ENCODE measurements at regions not wholly inside any gene's neighbourhood (a gene's known extent, or its start where the extent isn't known, plus 50 kb on each side); places are given as distances from the start of the nearest gene placed in this dataset.
"Not testable (repeated sequence)": the region's sequence is repeated elsewhere in the genome, so short reads cannot be mapped to it uniquely, and the experiment has no call there.

DNA sequence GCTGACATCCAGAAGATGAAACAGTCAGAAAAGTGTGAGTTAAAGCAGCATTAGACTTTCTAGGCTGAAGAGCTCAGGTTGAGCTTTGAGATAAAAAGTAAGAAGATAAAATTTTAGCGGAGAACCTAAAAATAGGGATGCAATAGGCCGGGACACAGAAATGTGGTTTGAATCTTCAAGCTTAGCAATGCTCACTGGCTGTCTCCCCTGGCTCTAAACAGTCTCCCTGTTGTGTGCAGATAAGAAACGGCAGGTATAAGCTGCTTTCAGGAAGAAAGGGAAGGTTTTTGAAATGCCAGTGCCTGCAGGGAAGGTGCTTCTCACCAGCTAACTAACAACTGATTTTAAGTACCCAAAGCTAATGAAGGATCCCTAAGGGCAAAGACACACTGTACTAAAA is 718.7 kb upstream of the SGO1 start:
- no peak for DNase-seq

DNA sequence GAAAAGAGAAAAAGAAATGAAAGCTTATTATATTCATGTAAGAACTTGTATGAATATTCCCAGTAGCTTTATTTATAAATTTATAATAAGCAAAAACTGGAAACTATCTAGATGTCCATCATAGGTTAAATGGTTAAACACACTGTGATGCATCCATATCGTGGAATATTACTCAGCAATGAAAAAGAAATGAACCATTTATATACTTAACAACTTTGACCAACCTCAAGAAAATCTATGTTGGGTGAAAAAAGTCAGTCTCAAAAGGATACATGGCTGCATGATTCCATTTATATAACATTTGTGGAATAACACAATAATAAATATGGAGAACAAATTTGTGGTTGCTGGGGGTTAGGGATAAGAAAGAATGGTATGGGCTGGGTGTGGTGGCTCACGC is 713.0 kb upstream of the SGO1 start:
- no peak for DNase-seq

DNA sequence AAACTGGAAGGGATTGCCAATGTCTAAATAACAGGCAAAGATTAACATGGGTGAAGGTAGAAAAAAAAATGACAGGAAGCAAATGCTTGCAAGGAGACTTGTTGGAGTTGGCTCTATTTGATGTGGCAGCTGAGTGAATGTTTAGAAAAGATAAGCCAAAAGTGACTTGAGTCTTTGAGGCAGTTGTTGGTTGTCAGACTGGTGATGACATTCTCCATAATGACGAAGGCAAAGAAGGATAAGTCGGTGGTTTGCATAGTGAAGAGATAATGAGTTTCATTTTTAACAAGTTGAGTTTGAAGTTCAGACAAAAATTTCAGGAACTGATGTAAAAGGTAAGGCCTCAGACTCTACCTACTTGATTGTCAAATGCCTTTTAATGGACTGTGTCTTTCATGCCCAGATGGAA is 704.1 kb upstream of the SGO1 start:
- DNase-seq, result no peak

DNA sequence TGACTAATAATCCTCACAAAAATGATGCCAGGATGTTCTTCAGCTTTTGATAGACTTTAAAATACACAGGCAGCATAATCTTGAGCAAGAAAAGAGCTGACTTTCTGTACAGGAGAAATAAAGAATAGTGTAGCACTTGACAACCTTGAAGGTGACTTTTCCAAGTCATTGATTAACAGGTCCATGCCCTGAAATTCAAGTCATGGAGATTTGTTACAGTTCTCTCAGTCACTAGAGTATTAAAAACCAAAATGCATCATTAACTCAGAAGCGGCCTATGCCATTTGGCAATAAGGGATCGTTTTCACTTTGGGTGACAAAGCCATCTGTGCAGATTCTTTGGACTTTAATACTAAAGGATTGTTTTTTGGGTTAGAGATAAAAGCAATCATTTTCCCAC is 692.7 kb upstream of the SGO1 start:
- no peak for DNase-seq

DNA sequence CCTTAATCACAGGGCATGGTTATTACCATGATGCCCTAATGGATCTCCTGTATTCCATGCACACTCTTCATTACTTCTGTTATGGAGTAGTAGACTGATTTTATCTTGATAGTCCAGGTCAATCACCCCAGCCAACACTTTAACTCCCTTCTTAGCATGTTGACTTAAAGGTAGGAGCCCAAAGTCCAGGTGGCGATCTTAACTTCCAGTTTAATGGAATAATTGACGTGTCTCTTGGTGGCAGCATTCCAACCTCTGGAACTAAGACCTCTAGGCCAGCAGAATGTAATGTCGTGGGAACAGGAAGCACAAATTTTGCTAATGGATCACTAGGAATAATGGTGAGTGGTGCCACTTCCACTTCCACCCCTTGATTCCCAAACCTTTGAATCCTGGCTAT is 687.2 kb upstream of the SGO1 start:
- no peak for DNase-seq

DNA sequence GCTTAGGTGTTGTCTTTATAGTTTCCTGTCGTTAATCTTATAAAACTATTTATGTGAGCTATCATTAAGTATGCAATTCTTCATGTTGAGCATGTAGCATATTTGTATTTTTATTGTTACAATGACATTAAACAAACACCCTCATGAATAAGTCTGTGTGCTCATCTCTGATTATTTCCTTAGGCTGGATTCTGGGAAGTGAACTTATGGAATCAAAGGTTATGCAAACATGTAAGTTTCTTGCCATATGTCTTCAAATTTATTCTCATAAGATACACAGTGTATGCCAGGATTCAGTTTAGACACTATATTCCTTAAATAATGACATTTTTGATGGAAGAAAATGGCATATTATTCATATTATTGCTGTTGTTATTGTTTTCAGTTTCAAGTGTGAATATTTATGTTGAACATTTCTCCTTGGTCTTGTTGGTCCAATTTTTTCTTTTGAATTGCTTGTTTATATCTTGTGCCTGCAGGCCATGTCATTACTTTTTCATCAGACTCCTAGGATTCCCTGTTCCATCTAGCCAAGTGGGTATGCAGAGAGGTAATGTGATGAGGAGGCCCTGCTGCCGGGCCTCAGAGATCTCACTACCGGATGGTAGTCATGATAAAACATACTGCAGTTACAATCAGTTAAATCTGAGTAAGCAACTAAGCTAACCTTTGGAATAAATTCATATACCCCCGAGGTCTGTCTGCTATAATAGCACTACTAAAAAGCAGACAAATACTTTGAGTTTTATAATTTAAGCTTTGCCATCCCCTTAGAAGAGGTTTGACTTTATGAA is 684.3 kb upstream of the SGO1 start:
- DNase-seq, result no peak

DNA sequence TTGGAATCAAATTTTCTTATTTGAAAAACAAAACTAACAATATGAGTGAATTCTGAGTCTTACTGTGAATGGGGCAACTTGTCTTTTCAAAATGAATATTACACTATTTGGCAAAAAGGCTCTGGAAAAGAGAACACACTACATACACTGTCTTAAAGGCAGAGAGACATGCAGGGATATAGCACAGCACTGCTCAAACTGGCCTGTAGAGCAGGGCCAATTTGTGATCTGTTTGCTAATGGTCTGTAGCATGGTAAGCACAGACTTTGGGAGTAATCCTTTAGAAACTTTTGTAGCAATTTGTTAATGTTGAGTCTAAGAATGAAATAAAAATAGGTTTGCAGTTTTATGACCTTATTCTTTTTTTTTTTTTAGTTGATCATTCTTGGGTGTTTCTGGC is 679.8 kb upstream of the SGO1 start:
- no peak for DNase-seq

DNA sequence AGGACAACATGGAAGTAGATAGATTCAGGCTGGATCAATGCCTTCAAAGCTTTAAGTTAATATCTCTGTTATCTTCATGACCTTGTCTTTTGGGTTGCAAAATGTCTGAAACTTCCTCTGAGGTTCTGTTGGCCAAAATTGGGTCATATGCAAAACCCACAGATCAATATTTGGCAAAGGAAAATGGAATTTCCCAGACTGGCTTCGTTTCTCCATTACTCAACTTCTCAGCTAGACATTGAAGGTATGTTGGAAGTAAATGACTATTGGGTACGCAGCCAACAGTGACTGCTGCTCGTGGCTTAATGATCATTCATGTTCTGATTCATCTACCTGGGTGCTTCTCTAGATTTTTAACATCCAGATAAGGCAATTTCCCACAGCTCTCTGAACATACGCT is 675.4 kb upstream of the SGO1 start:
- DNase-seq, result no peak

DNA sequence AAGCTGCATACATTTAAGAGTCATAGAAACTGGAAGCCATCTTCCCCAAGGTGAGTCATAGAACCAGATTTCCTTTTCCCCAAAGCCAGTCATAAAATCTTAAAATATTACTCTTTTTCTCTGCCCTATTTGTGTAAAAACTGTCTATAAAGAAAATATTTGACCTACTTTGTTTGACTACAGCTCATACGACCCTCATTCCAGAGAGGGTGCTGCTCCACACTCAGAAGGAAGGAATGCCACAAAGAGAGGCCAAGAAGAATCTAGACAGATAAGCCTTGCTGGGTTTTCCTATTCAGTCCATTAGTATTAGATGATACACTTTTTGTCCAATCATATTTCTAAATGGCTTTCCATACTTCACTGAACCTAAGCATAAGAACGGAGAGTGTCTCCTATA is 671.6 kb upstream of the SGO1 start:
- DNase-seq, result no peak

DNA sequence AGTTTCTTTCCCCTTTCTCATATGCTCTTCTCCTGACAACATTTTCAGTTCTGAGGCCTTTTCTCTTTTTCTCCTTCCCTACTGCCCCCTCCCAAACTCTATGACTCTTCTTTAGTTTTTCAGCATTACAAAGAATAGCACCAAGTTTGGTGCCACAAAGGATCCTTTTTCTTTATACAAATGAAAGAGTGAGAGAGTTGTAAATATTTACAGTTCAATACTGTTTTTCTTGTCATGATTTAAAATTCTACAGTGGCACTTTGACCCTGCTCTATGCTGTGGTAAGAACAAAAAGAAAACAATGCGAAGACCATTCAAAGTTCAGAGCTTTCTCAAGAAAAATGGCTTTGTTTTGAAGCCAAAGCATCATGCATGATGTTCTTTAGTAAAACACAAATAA is 667.9 kb upstream of the SGO1 start:
- DNase-seq, result no peak

DNA sequence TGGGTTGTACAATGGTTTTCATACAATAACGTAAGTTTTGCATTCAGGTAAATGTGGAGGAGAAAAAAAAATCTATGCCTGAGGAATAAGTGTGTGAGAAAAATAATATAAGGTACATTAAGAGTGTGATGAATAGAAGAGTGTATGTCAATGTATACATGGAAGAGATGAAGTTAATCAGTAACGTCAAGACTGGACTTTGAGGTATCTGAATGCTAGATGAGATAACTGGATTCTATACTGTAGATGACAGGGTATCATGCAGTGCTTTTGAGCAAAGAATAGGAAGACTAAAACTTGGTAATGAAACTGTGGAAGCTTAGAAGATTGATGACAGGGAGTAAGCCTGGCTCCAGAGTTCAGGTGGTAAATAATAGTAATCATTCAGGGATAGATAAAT is 666.7 kb upstream of the SGO1 start:
- no peak for DNase-seq

DNA sequence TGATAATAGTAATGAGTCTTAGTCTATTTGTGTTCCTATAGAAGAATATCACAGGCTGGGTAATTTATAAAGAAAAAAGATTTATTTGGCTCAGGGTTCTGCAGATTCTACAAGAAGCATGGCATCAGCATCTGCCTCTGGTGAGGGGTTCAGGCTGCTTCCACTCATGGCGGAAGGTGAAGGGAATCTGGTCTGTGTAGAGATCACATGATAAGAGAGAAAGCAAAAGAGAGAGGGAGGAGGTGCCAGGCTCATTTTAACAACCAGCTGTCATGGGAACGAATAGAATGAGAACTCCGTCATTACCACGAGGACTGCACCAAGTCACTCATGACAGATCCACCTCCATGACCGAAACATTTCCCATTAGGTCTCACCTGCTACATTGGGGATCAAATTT is 664.0 kb upstream of the SGO1 start:
- DNase-seq, result no peak

DNA sequence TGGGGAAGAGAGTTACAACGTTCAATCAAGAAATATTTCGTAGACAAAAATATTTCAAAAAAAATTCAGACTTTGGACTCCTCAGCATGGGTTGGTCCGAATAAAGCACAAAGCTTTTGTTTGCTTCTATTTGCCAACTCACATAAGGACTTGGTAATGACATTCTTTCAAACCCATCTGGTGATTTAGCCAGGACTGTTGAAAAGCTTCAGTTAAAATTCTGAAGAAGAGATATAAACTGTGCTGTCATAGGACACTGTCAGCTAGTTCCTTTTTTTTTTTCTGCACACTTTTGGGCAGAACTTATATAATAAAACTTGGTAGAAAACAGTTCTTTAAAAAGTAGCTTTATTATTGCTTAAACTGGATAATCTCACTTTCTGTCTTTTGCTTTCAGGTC is 660.8 kb upstream of the SGO1 start:
- no peak for DNase-seq

DNA sequence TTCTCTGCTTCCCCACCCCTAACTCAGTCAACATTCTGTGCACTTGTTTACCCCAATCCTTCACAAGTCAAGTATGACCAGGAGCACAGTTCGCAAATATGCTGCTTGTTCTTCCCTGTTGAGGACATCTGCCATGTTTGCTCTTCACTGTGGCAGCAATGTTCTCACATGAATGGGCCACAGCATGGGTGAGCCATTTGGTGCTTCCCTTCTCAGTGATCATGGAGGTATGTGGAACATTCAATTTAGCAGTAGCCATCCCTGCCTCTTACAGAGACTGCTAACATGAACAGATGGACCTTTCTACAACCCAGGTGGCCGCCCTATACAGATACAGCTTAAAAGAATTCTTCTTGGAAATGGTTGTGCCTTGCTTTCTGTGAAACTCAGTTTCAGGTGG is 660.1 kb upstream of the SGO1 start:
- DNase-seq, result no peak

DNA sequence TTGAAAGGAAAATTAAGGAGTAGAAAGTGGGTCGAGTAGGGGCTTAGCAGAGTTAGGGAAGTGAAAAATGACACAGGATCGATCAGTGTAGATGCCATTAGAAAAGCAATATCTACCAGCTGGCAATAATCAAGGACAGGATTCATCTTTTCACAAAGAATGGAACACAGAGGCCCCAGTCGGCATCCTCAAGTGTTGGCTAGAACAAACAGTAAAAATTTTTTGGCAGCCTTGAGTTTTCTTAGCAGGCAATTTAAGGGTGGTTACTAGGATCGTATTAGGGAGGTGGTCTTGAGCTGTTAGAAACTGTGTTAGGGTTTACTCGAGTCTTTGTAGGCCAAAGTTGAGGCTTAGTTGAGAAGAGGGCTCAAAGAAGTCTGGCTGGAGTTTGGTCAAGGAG is 658.8 kb upstream of the SGO1 start:
- no peak for DNase-seq

DNA sequence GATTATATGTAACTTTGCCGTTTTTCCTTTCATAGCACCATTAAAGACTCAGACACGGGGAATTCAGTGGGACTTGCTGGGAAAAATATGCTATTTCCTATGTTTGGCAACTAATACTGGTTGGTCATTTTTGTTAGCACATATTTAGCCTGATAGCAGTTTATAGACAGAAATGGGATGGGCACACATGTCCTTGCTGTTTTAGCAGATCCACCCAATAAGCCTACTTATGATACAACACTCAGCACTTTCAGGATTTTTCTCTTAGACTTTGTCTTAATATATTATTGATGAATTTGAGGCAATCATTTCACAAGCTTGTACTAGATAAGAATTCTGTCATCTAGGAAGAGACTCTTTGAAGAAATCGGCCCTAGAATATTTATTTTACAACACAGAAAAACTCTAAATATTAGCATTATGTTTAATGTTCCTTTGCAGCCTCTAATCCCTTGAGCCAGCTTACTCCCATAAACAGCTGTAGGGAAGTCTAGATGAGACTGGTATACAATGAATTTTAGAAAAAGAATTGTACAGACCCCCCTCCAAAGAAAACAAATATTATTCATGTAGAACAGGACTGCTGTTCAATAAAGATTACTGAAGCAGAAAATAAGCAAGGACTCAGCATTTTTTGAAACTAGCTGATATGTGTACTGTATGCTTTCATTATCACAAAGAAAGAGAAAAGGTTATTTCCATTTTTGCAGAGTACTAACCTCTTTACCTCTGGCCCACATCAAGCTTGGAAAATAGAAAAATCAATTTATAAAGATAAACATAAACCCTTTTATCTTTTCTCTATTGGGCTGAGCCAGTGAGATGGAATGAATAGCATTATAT is 656.8 kb upstream of the SGO1 start:
- DNase-seq, result no peak

DNA sequence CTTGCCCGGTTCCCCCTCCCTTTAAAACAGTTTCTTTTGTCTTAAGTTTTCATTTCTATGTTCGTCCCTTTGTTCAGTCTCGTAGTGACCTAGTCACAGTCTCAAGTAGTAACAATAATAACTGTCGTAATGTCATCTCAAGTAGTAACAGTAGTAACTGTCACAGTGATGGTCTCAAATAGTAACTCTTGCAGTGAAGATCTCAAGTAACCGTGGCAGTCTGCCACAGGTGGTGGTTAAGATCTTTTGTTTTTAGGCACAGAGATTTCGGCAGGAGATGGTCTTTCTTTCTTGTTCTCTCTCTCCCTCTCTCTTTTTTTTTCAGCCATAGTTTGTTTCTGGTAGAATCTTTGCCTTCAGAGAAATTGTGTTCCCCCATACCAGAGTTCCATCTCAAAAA is 656.0 kb upstream of the SGO1 start:
- DNase-seq, result no peak

DNA sequence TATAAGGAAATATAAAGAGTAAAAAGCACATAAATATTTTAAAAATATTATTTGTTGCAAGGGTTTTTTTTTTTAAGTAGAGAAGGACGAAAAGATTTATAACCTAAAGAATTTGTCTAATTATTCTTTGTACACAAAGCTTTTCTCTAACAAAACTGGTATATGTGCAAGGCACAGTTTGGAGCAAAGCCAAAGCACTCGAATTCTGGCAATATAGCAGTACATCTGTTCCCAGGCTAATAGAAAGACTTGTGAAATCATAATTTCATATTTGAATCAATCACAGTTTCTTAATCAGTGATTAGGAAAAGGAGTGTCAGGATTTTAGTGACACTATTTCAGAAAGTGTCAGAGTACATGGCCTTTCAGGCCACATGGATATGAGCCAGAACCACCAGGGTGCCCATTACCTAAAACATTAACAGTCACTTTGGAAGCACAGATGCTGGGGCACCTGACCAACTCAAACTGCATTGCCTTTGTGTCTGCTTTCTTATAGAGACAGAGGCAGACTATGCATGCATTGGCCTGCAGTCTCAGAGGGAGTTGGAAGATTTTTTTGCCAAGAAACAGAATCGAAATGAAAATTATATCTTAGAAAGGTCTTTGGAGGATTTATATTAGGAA is 651.8 kb upstream of the SGO1 start:
- no peak for DNase-seq

DNA sequence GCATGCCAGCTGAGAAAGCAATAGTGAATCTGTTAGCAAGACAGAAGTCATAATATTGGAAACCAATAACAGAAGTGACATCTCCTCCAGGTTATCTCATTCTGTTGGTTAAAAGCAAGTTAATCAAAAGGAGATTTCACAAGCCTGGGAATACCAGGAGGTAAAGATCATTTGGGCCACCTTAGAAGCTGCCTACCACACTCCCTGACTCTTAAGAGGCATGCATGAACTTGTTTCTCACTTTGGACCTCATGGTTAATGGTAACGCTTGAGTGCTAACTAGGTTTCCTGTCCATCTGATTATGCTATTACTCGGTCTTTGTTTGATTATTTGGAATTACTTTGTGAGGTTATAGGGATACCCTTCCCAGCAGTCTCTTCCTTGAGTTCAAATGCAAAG is 650.8 kb upstream of the SGO1 start:
- no peak for DNase-seq

DNA sequence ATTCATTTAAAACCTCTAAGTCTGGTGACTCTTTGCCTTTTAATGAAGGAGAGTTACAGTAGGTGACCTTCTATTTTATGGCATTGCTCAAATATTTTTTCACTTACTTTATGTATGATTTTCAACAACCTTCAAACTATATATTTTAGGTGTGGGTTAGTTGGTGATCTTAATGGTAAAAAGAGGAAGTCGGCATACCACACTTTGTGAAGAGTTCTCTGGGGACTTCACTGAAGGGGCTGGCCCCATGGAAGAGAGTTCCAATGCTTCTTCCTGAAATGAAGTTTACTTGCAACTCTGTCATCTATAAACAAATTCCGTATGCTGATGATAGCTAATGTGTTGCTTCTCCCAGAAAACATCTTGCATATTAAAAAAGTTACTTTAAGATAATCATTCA is 647.0 kb upstream of the SGO1 start:
- DNase-seq, result no peak

DNA sequence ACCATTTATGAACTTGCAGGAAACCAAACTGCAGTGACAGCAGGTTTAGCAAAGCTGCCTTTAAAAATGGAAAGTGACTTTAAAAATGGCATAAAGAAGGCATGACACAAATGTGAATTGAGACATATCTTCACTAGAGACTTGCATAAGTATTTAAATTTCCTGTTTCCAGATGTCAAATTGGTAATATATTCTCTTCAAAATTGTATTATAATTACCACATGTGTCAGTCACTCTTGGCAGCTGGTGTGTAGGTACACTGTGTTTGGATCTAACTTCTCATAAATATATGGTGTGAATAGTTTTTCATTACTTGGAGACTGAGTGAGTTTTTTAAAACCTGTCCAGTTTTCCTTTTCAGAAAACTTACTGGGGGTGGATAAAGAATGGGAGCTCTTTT is 636.2 kb upstream of the SGO1 start:
- DNase-seq, result no peak

DNA sequence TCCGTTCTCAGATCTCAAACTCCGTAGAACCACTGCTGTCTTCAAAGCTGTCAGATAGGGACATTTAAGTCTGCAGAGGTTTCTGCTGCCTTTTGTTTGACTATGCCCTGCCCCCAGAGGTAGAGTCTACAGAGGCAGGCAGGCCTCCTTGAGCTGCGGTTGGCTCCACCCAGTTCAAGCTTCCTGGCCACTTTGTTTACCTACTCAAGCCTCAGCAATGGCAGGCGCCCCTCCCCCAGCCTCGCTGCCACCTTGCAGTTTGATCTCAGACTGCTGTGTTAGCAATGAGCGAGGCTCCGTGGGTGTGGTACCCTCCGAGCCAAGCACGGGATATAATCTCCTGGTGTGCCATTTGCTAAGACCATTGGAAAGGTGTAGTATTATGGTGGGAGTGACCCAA is 634.9 kb upstream of the SGO1 start:
- not testable (repeated sequence) for DNase-seq

DNA sequence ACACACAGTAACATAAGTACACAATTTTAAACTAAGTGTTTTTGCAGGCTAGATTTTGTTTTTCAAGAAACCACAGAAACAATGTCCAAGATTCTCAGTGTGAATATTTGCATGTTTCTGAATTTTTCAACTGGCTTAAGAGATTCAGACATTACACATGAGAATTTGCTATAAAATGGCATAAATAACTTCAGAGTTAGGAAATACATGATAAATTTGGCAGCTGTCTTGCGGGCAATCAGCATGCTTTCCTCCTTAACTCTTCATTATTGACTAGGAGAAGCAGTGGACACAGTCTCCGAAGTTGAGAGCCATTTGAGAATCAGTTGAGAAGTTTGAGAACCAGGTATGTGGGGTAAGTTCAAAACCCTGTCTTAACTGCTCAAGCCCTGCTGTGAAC is 625.6 kb upstream of the SGO1 start:
- no peak for DNase-seq

DNA sequence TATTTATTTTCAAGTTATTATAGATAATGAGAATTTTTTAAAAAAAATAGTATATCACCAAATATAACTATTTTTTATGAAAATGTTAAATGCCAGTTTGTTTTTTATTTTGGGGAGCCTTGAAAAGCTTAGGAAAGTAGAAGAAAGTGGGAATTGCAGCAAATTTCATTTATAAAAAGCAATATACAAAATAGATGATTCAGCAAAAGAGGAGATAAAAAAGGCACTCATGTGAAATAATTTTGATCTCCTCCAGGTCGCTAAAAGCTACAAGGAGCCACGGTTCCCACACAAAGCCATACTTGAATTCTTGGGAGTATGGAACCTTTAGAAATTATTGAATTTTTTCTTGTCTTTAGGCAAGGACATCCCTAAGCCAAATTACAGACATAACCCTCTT is 625.0 kb upstream of the SGO1 start:
- no peak for DNase-seq

Measured in activated CD4-positive, alpha-beta T cell treated with anti-CD3 and anti-CD28 coated beads, Interleukin-2, amount 50 U/mL, for 16 hours (primary cell).